GM03348 (cell line): ENCODE measurements at regions not wholly inside any gene's neighbourhood (a gene's known extent, or its start where the extent isn't known, plus 50 kb on each side); places are given as distances from the start of the nearest gene placed in this dataset.

Experiments used
- DNase-seq: peaks from one replicate; pipeline ENCODE4 v3.0.0; 2012; ENCODE audit warnings: low spot score

DNA sequence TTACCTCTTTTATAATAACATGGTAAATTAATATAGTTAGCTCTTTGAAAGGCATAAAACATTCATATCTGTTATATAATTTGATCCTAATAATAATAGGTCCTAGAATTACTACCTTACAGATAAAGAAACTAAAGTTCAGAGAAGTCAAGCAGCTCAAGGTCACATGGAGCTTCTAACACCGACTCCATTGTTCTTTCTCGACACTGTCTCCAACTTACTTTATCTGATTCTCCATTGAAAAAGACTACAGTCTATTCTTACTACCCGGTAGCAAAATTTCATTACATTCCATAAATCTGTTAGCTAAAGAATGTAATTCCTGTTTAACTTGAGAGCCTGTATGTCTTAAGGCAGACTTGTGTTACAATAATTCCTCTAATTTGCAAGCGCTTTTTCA lies 96.3 kb upstream of the TMEM161B start:
- no peak for DNase-seq

DNA sequence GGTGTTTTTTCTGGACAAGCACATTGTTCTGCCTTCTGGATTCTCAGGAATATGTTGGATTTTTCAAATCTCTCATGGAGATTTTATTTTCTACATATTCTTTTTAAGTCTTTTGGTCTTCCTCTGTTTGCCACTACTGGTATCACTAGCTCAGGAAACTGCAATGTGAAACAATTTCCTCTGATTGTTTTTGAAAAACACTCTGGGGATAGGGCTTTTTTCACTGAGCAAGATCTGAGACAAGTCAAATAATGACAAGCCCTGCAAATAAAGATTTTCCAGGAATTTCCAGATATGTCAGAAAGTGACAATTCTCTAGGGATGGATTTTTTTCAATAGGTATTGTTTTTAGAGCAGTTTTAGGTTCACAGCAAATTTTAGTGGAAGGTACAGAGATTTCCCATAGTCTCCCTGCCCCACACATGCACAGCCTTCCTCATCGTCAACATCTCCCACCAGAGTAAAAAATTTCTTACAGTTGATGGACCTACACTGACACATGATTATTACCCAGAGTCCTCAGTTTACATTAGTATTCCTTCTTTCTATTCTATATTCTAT lies 86.9 kb upstream of the TMEM161B start:
- no peak for DNase-seq

DNA sequence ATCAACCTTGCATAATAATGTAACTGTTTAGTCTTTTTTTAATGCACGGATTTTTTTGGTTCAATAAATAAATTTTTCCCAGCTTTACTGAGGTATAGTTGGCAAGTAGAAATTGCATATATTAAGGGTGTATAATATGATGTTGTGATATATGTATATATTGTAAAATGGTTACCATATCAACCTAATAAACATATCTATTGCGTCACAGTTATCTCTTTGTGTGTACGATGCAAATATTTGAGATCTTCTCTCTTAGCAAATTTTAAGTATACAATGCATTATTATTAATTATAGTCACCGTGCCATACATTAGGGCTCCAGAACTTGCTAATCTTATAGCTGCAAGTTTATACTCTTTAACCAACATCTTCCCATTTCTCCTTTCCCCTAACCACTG lies 57.2 kb upstream of the TMEM161B start:
- no peak for DNase-seq

DNA sequence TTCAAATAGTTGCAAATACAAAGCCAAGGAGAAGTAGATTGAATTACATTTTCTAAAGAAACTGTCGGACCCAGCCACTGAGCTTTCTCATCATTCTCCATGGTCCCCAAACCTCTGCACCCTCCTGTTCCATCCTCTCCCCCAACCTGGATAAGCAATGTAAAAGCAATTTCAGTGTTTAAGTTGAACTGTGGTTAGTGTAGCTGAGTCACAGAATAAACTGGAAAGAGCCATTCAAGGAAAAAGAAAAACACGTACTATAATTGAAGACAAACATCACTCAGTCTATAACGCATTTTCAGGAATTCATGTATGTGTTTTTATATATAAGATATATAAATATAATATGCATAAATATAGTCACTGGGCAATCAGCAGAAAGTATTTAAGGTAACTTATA lies 54.1 kb upstream of the TMEM161B start:
- DNase-seq, result no peak
